Gastrocnemius medialis (tissue), 4 donors: ENCODE measurements at regions not wholly inside any gene's neighbourhood (a gene's known extent, or its start where the extent isn't known, plus 50 kb on each side); places are given as distances from the start of the nearest gene placed in this dataset.

Experiments
- ATAC-seq, 2 donors: fragments of 150-250 bp; one replicate each; pipeline ENCODE4 v1.9.1; 2016
- DNase-seq, 2 donors: peaks; one replicate each; pipeline ENCODE4 v3.0.0-alpha.2; 2019
- H3K27ac ChIP-seq, 4 donors: fragments of 200-600 bp; sonication (generic); 1 replicate in 1 of 4; 2 replicates in 3 of 4; pipeline ENCODE4 v1.5.1; 2016 to 2018; ENCODE audit warnings: mild to moderate bottlenecking in 2 of 4, moderate library complexity in 1 of 4
- H3K27me3 ChIP-seq, 3 donors: fragments of 200-600 bp; sonication (generic) in 2 of 3; 1 replicate in 1 of 3; 2 replicates in 2 of 3; pipeline versions ENCODE4 v1.5.1 to v1.6.0; 2016 to 2019; ENCODE audit warnings: mild to moderate bottlenecking in 1 of 3, moderate library complexity in 1 of 3
- H3K36me3 ChIP-seq, 2 donors: fragments of 200-600 bp; sonication (generic) in 1 of 2; one replicate each; pipeline ENCODE4 v1.5.1; 2017 to 2018
- H3K4me1 ChIP-seq, 2 donors: fragments of 200-600 bp; sonication (generic) in 1 of 2; one replicate each; pipeline ENCODE4 v1.5.1; 2016 to 2017; ENCODE audit warnings: mild to moderate bottlenecking in 2 of 2
- H3K4me3 ChIP-seq, 4 donors: fragments of 200-600 bp; sonication (generic) in 3 of 4; 1 replicate in 1 of 4; 2 replicates in 3 of 4; pipeline ENCODE4 v1.5.1; 2016 to 2019; ENCODE audit warnings: mild to moderate bottlenecking in 2 of 4
- H3K9me3 ChIP-seq, 3 donors: fragments of 200-600 bp; sonication (generic) in 2 of 3; 1 replicate in 1 of 3; 2 replicates in 2 of 3; pipeline ENCODE4 v1.5.1; 2016 to 2019
- CTCF ChIP-seq, 5 experiments: fragments of 450-650 bp in 3 of 5; fragments of 200-600 bp in 2 of 5; sonication (generic) in 2 of 5; IDR thresholded peaks in 4 of 5; conservative IDR thresholded peaks in 1 of 5; 1 replicate in 4 of 5; 2 replicates in 1 of 5; pipeline ENCODE4 v1.5.1; 2016 to 2019; ENCODE audit warnings: antibody characterized with exemption in 5 of 5, mild to moderate bottlenecking in 3 of 5, moderate library complexity in 3 of 5
- POLR2A ChIP-seq, 2 donors: fragments of 450-650 bp; IDR thresholded peaks; one replicate each; pipeline ENCODE4 v1.6.1; 2017; ENCODE audit warnings: antibody characterized with exemption in 2 of 2, mild to moderate bottlenecking in 2 of 2, moderate library complexity in 2 of 2
- in situ Hi-C, 4 donors: fragments of 200-750 bp; cut with MboI; loops; one replicate each; pipeline versions ENCODE4 v1.15.0 to v1.8.0; 2017; ENCODE audit warnings: low sequenced_read_pairs in 4 of 4
- intact Hi-C: fragments of 100-400 bp; cut with DNase I; formaldehyde crosslinking; loops from one replicate; pipeline ENCODE4 v1.15.1; 2023; ENCODE audit warnings: low total_unique reads

- in situ Hi-C loops: no loop called here
Measured at GRCh38 chr1:71170925-71171324, 90.1 kb upstream of the ZRANB2 start.

GRCh38 chr1:71167505-71167904, 86.7 kb upstream of the ZRANB2 start:
- no peak overlapping the region for H3K27ac ChIP-seq
- no peaks in the 10 kb centered on the region for H3K4me1 ChIP-seq
- H3K36me3 ChIP-seq: no peaks in the 10 kb centered on the region
- intact Hi-C loops: no loop called here
- H3K9me3 ChIP-seq: no peaks in the 10 kb centered on the region
- in situ Hi-C loops: no loop called here
- no peaks in the 10 kb centered on the region for H3K27me3 ChIP-seq
- DNase-seq: no peak
- TF ChIP-seq POLR2A (IDR thresholded peaks at IDR 0.05) (no peak), CTCF (IDR thresholded peaks at IDR 0.05 in 4 of 5, conservative IDR thresholded peaks at IDR 0.05 in 1 of 5) (no peak)
- no peak overlapping the region for H3K4me3 ChIP-seq
- ATAC-seq: no peak

More at GRCh38 chr1:71170925-71171324, 90.1 kb upstream of the ZRANB2 start:
- TF ChIP-seq CTCF (IDR thresholded peaks at IDR 0.05 in 4 of 5, conservative IDR thresholded peaks at IDR 0.05 in 1 of 5) (no peak), POLR2A (IDR thresholded peaks at IDR 0.05) (no peak)
- ATAC-seq (no peak), DNase-seq (no peak)
- Histone ChIP-seq H3K9me3 (no peaks in the 10 kb centered on the region), H3K36me3 (no peaks in the 10 kb centered on the region), H3K4me3 (no peak overlapping the region), H3K27ac (no peak overlapping the region), H3K27me3 (no peaks in the 10 kb centered on the region), H3K4me1 (no peaks in the 10 kb centered on the region)
- intact Hi-C loops: no loop called here

GRCh38 chr1:71166178-71167173, 85.6 kb upstream of the ZRANB2 start:
- no peaks in the 10 kb centered on the region for H3K9me3 ChIP-seq
- intact Hi-C loops: no loop called here
- DNase-seq: no peak
- no peak overlapping the region for H3K27ac ChIP-seq
- no peak overlapping the region for H3K4me3 ChIP-seq
- H3K4me1 ChIP-seq: no peaks in the 10 kb centered on the region
- in situ Hi-C loops: no loop called here
- no peaks in the 10 kb centered on the region for H3K27me3 ChIP-seq
- H3K36me3 ChIP-seq: no peaks in the 10 kb centered on the region
- ATAC-seq: no peak
- TF ChIP-seq POLR2A (IDR thresholded peaks at IDR 0.05) (no peak), CTCF (IDR thresholded peaks at IDR 0.05 in 4 of 5, conservative IDR thresholded peaks at IDR 0.05 in 1 of 5) (no peak)

- TF ChIP-seq POLR2A (IDR thresholded peaks at IDR 0.05) (no peak), CTCF (IDR thresholded peaks at IDR 0.05 in 4 of 5, conservative IDR thresholded peaks at IDR 0.05 in 1 of 5) (no peak)
- no peaks in the 10 kb centered on the region for H3K27me3 ChIP-seq
- no peak overlapping the region for H3K4me3 ChIP-seq
- ATAC-seq: no peak
- H3K9me3 ChIP-seq: no peaks in the 10 kb centered on the region
- DNase-seq: no peak
- in situ Hi-C loops: no loop called here
- H3K27ac ChIP-seq: no peak overlapping the region
- H3K4me1 ChIP-seq: no peaks in the 10 kb centered on the region
- intact Hi-C loops: no loop called here
- no peaks in the 10 kb centered on the region for H3K36me3 ChIP-seq
Measured at GRCh38 chr1:71157715-71158114, 76.9 kb upstream of the ZRANB2 start.
